GM18951 (cell line): ENCODE measurements at regions not wholly inside any gene's neighbourhood (a gene's known extent, or its start where the extent isn't known, plus 50 kb on each side); places are given as distances from the start of the nearest gene placed in this dataset.

Experiments used
- POLR2A ChIP-seq: IDR thresholded peaks from 4 replicates; pipeline ENCODE4 v1.6.1; 2011; ENCODE audit warnings: mild to moderate bottlenecking; ENCODE audit not compliant: insufficient read length, insufficient read depth; ENCODE audit errors: extremely low read depth
- in situ Hi-C: fragments of 300-500 bp; cut with MboI; formaldehyde crosslinking; loops from one replicate; pipeline ENCODE4 v1.12.0; 2022; ENCODE audit warnings: low sequenced_read_pairs, mixed read lengths, inconsistent platforms; ENCODE audit not compliant: unreplicated experiment

DNA sequence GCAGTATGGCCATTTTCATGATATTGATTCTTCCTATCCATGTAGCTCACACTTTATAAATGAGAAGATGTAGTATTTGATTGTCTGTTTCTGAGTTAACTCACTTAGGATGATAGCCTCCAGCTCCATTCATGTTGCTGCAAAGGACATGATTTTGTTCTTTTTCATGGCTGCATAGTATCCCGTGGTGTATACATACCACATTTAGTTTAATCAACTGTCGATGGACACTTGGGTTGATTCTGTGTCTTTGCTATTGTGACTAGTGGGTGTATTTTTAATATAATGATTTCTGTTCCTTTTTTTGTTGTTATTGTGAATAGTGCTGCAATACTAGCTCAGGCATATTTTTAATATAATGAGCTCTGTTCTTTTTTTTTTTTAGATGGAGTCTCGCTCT, 560.3 kb upstream of the ZNF608 start:
- TF ChIP-seq POLR2A = no peak
- in situ Hi-C loops = no loop called here

DNA sequence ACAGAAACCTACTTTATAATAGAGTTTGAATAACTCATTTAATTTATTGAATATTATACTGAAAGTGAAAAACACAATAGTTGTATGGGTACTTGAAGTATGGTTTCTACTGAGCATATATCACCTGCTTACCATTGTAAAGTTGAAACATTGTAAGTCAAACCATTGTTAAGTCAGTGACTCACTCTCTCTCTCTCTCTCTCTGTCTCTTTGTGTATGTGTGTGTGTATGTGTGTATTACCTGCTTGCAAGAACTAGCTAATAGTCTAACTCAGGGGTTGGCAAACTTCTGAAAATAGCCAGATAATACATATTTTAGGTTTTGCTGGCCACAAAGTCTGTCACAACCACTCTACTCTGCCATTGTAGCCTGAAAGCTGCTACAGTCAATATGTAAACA, 564.3 kb upstream of the ZNF608 start:
- in situ Hi-C loops = no loop called here
- TF ChIP-seq POLR2A = no peak

GRCh38 chr5:125311743-125312142, 565.3 kb upstream of the ZNF608 start:
- TF ChIP-seq POLR2A = no peak
- in situ Hi-C loops = no loop called here

DNA sequence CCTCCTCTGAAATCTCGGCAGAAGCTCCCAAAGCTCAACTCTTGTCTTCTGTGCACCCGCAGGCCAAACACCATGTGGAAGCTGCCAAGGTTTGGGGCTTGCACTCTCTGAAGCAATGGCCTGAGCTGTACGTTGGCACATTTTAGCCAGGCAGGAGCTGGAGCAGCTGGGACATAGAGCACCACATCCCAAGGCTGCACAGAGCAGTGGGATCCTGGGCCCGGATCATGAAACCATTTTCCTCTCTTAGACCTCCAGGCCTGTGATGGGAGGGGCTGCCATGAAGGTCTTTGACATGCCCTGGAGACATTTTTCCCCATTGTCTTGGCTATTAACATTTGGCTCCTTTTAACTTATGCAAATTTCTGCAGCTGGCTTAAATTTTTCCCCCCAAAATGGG, 567.1 kb upstream of the ZNF608 start:
- in situ Hi-C loops = no loop called here
- no peak for TF ChIP-seq POLR2A

DNA sequence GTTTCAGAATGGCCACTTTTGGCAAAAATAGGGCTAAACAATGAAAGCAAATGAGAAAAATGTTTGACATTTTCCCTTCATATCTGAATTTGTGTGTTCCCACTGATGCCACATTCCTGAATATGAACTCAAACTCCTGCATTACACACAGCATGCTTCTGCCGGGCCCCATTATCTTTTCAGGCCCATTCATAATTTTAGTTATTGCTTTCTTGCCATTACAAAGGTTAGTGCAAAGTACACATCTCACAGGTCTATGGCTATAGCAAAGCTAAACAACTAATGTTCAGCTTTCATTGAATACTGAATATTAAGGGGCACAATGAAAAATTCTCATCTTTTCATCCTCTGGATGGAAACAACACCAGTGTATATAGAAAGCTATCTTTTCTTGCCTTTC, 568.9 kb upstream of the ZNF608 start:
- no peak for TF ChIP-seq POLR2A
- in situ Hi-C loops = no loop called here

DNA sequence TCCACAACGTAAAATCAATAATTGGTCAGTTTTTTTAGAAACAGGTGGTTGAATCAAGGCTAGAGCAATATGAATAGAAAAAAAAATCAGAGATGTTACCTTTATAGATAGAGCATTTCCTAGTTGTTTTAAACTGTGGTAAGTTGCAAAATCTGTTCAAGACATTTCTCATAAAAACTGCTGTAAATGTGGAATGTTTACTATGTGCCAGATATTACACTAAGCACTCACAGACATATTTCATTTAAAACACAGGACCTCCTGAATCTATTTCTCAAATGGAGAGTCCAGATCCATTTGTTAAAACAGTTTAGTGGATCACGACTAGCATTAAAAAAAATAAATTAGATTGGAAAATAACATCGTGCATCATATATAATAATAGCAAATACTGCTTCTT, 570.0 kb upstream of the ZNF608 start:
- TF ChIP-seq POLR2A = no peak
- in situ Hi-C loops = no loop called here

DNA sequence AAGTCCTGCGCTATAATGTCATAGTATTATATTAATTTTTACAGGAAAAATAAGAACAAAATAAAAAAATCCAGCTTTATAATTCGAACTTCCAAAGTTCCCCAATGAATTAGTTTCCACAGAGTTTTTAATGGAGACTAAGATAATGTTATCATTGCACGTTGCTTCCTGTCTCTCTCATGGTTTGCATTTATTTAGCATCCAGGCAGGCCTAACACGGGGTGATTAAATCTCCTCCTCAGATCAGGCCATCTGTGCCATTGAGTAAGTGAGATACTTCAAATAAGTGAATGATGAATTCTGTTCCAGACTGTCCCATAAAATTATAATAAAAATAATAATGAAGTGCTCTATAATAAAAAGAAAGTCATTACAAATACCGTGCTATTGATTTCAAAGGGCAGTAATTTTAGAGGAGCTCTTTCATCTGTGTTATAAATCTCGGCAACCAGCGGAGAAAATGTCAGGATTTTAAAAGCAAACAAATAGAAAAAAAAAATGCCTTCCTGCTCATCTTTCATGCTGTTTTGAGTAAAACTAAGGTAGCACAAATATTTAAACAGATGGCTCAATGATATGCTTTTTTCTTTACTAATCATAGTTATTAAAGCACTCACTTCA, 570.6 kb upstream of the ZNF608 start:
- in situ Hi-C loops = no loop called here
- no peak for TF ChIP-seq POLR2A

GRCh38 chr5:125317536-125317995, 571.1 kb upstream of the ZNF608 start:
- in situ Hi-C loops = no loop called here
- no peak for TF ChIP-seq POLR2A

DNA sequence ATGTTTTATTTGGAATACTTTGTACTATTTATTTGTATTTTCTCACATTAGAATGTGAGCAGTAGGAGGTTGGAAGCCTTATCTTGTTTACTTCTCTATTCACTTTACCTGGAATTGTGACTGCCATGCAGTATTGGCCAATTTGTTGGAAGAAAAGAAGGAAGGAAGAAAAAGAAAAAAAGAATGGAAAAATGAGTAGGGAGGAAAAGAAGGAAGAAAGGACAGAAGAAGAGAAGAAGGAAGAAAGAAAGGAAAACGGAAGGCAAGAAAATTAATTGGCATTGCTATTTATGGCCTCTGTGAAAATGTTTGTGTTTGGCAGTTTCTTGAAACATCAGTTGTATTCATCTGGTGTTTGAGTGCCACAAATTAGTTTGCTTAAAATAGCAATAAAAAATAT, 575.2 kb upstream of the ZNF608 start:
- in situ Hi-C loops = no loop called here

DNA sequence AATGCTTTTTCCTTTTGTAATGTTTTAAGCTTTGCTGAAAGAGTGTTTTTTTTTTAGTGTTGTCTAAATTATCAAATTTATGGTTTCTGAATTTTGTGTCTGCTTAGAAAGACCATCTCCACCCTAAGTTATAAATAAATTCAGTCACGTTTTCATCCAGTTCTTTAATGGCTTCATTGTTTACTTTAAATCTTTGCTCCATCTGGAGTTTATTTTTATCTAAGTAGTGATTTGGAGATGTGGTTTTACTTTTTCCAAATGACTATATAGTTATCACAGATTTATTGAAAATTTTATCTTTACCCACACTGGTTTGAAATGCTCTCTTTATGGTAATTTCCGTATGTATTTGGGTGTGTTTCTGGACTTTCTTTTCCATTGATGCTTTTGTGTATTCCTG, 577.2 kb upstream of the ZNF608 start:
- in situ Hi-C loops = no loop called here
- no peak for TF ChIP-seq POLR2A

More for the DNA sequence above, 575.2 kb upstream of the ZNF608 start:
- TF ChIP-seq POLR2A = no peak

- no peak for TF ChIP-seq POLR2A
- in situ Hi-C loops = no loop called here
Measured at GRCh38 chr5:125325488-125326149, 579.2 kb upstream of the ZNF608 start.

DNA sequence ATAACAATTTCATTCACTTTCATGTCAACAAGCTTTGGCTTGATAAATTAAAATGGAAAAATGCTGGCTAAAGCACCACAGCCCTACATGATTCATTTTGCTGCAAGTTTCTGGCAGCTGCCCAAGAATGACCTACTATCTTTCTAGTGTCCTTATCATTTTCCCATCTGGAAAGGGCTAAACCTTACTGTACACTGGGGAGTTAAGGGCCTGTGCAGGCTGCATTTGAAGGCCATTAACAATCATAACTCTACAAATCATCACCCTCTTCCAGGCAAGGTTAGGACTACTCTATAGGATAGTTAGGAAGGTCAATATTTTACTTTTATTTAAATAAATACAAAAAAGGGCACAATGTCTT, 579.7 kb upstream of the ZNF608 start:
- TF ChIP-seq POLR2A = no peak
- in situ Hi-C loops = no loop called here

- in situ Hi-C loops = no loop called here
- TF ChIP-seq POLR2A = no peak
Measured at GRCh38 chr5:125327676-125328075, 581.2 kb upstream of the ZNF608 start.

DNA sequence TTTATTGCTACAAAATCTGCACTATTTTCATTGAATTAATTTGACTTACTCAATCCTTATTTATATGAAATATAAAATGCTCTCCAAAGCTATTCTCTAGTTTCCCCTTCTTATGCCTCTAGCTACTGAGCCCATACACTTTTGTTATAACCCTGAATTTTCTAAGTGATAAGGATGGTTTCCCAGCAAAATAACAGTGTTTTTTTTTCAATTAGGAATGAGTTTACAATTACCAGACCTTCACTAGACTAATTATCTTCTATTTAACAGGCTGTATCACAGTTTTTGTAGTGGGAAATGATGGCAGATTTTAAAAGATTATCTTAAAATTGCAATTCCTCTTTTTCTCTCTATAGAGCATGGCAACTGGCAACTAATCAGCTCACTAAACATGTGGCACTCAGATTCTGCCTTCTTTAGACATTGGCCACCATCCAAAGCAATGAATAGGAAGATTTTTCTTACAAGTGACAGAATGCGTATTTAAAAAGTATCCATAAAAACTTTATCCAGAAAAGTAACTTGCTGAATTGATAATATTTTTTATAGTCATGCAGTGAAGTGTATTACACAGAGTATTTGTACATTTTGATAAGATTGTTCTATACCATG, 585.7 kb upstream of the ZNF608 start:
- in situ Hi-C loops = no loop called here

More for the DNA sequence above, 585.7 kb upstream of the ZNF608 start:
- TF ChIP-seq POLR2A = no peak
